HCT116 (cell line): ENCODE measurements at regions not wholly inside any gene's neighbourhood (a gene's known extent, or its start where the extent isn't known, plus 50 kb on each side); places are given as distances from the start of the nearest gene placed in this dataset.

Experiments used
- ATAC-seq: fragments of 200-7000 bp; cut with Tn5 transposase; 2 replicates; pipeline ENCODE4 v1.9.1; 2020; ENCODE audit warnings: mild to moderate bottlenecking, moderate library complexity
- BruUV-seq: library from RNA; stranded (reverse); fragments of 400-500 nt; replicated peaks from 2 replicates; lab custom pipeline; 2021; lab: Mats Ljungman, UMichigan
- CTCF ChIA-PET: fragments of 300-600 bp; sonication (Branson Sonifier 250); formaldehyde crosslinking; loops from one replicate; lab custom pipeline; 2021; ENCODE audit warnings: antibody characterized with exemption; lab: Charles Lee
- POLR2A ChIA-PET: fragments of 300-600, 350-600 bp; sonication (Branson Sonifier 250); formaldehyde crosslinking; loops from one replicate; lab custom pipeline; 2021; ENCODE audit warnings: antibody characterized with exemption; lab: Charles Lee
- RAD21 ChIA-PET, 2 experiments: fragments of 300-600 bp; sonication (Branson Sonifier 250); formaldehyde crosslinking; loops; one replicate each; lab custom pipeline; 2023; ENCODE audit warnings: low total read pairs in 2 of 2; ENCODE audit not compliant: uncharacterized antibody in 2 of 2, unreplicated experiment in 2 of 2, low non-redundant PET in 1 of 2; lab: Charles Lee
- DNase-seq: peaks from one replicate; pipeline ENCODE4 v3.0.0-alpha.2; 2010; ENCODE audit warnings: low read depth, low spot score
- H2AFZ ChIP-seq: fragments of 200-600 bp; shearing (Covaris generic), sonication (generic); 2 replicates; pipeline ENCODE4 v1.6.1; 2017; ENCODE audit warnings: low read depth, mixed run types, mixed read lengths, antibody characterized with exemption, low read length; ENCODE audit not compliant: poor library complexity, severe bottlenecking
- H3K27ac ChIP-seq: 2 replicates; pipeline ENCODE4 v1.5.1; 2012; ENCODE audit warnings: low read depth, low read length
- H3K27me3 ChIP-seq: fragments of 200-600 bp; sonication (generic); 2 replicates; pipeline ENCODE4 v1.6.1; 2016; ENCODE audit warnings: mixed run types, low read length, mixed read lengths; ENCODE audit not compliant: insufficient read depth
- H3K36me3 ChIP-seq, 2 experiments: fragments of 200-500 bp in 1 of 2; fragments of 200-600 bp in 1 of 2; sonication (Bioruptor generic) in 1 of 2; sonication (generic) in 1 of 2; 2 replicates each; pipeline versions ENCODE4 v1.5.1 to v1.6.1; 2014 to 2016; ENCODE audit warnings: low read length in 2 of 2, inconsistent platforms in 1 of 2, mixed read lengths in 1 of 2, mixed run types in 1 of 2; ENCODE audit not compliant: insufficient read depth in 2 of 2, control insufficient read depth in 1 of 2
- H3K4me1 ChIP-seq, 2 experiments: fragments of 200-600 bp in 1 of 2; sonication (generic) in 1 of 2; 2 replicates each; pipeline versions ENCODE4 v1.5.1 to v1.6.1; 2012 to 2017; ENCODE audit warnings: low read length in 2 of 2, inconsistent platforms in 1 of 2, mild to moderate bottlenecking in 1 of 2, mixed read lengths in 1 of 2, mixed run types in 1 of 2, moderate library complexity in 1 of 2; ENCODE audit not compliant: insufficient read depth in 2 of 2, control insufficient read depth in 1 of 2
- H3K4me2 ChIP-seq: fragments of 200-600 bp; sonication (generic); 2 replicates; pipeline ENCODE4 v1.6.1; 2017; ENCODE audit warnings: mixed run types, low read length, mixed read lengths
- H3K4me3 ChIP-seq, 2 experiments: fragments of 200-600 bp in 1 of 2; sonication (generic) in 1 of 2; replicated peaks in 1 of 2; 2 replicates each; pipeline ENCODE4 v1.5.1; 2011 to 2016; ENCODE audit warnings: low read length in 2 of 2, control low read depth in 1 of 2, low read depth in 1 of 2, mild to moderate bottlenecking in 1 of 2, mixed read lengths in 1 of 2, mixed run types in 1 of 2
- H3K79me2 ChIP-seq: fragments of 200-600 bp; sonication (generic); 2 replicates; pipeline ENCODE4 v1.6.1; 2017; ENCODE audit warnings: mild to moderate bottlenecking, mixed run types, low read length, moderate library complexity, mixed read lengths; ENCODE audit not compliant: insufficient read depth
- H3K9ac ChIP-seq: fragments of 200-600 bp; sonication (generic); 2 replicates; pipeline ENCODE4 v1.6.1; 2016; ENCODE audit warnings: low read length, mixed read lengths
- H3K9me2 ChIP-seq: fragments of 200-600 bp; sonication (generic), shearing (Covaris generic); 2 replicates; pipeline ENCODE4 v1.6.1; 2017; ENCODE audit warnings: mixed run types, mild to moderate bottlenecking, moderate library complexity; ENCODE audit not compliant: insufficient read depth
- H3K9me3 ChIP-seq, 2 experiments: fragments of 200-500 bp in 1 of 2; fragments of 200-600 bp in 1 of 2; sonication (Bioruptor generic) in 1 of 2; sonication (generic) in 1 of 2; 2 replicates each; pipeline ENCODE4 v1.6.1; 2014 to 2017; ENCODE audit warnings: low read length in 2 of 2, mixed read lengths in 2 of 2, inconsistent platforms in 1 of 2, low read depth in 1 of 2, mild to moderate bottlenecking in 1 of 2, mixed run types in 1 of 2, moderate library complexity in 1 of 2; ENCODE audit not compliant: control insufficient read depth in 1 of 2, insufficient read depth in 1 of 2
- H4K20me1 ChIP-seq: fragments of 200-600 bp; sonication (generic), shearing (Covaris generic); 2 replicates; pipeline ENCODE4 v1.6.1; 2017; ENCODE audit warnings: mixed run types, mild to moderate bottlenecking, moderate library complexity; ENCODE audit not compliant: insufficient read depth
- CEBPB ChIP-seq: IDR thresholded peaks from 2 replicates; pipeline ENCODE4 v1.6.1; 2012; ENCODE audit warnings: low read depth
- ELF1 ChIP-seq: IDR thresholded peaks from 2 replicates; pipeline ENCODE4 v1.6.1; 2012; ENCODE audit warnings: low read depth, borderline replicate concordance
- FOSL1 ChIP-seq: IDR thresholded peaks from 2 replicates; pipeline ENCODE4 v1.6.1; 2012; ENCODE audit warnings: low read depth
- POLR2A ChIP-seq: IDR thresholded peaks from 2 replicates; pipeline ENCODE4 v1.7.0; 2011; ENCODE audit warnings: borderline replicate concordance; ENCODE audit not compliant: insufficient read depth, insufficient read length; ENCODE audit errors: extremely low read depth
- POLR2AphosphoS5 ChIP-seq: IDR thresholded peaks from 2 replicates; pipeline ENCODE4 v1.6.1; 2011; ENCODE audit warnings: mild to moderate bottlenecking, low read depth, low read length, moderate library complexity
- RAD21 ChIP-seq: IDR thresholded peaks from 2 replicates; pipeline ENCODE4 v1.6.1; 2012; ENCODE audit warnings: low read depth, mild to moderate bottlenecking
- SIN3A ChIP-seq: IDR thresholded peaks from 2 replicates; pipeline ENCODE4 v1.6.1; 2012; ENCODE audit warnings: low read depth
- SRF ChIP-seq: IDR thresholded peaks from 2 replicates; pipeline ENCODE4 v1.6.1; 2012; ENCODE audit warnings: low read depth
- YY1 ChIP-seq: IDR thresholded peaks from 2 replicates; pipeline ENCODE4 v1.6.1; 2011; ENCODE audit warnings: low read length, low read depth, moderate library complexity, mild to moderate bottlenecking; ENCODE audit not compliant: insufficient replicate concordance; ENCODE audit errors: extremely low read depth
- intact Hi-C: fragments of 100-400 bp; cut with micrococcal nuclease; formaldehyde crosslinking; loops from 2 replicates; pipeline ENCODE4 v1.10.0; 2022

DNA sequence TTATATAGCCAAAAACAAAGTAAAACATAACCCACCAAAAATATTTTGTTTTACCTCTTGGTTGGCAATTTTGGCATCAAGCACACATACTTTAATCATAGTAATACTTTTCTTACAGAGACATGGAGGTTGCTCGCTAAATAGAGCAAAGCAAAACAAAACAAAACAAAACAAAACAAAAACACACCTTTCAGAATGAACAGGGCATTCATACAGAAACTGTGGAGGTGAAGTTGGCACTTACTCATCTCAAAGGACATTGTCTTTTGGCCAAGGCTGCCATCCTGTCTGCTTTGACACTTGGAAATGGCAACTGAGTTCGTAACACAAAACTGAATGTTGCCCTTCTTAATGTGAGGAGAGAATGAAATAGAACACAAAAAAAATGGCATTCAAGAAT lies 773.1 kb downstream of the USP25 start:
- Histone ChIP-seq H3K4me1 (no peaks in the 10 kb centered on the region), H3K9me2 (no peaks in the 10 kb centered on the region), H3K79me2 (no peaks in the 10 kb centered on the region), H3K9me3 (peaks cover 9 to 19% of the 10 kb centered on the region in 2 experiments; a peak in 2 of 4 replicates), H3K27ac (no peak overlapping the region), H3K4me3 (no peak overlapping the region), H3K36me3 (no peaks in the 10 kb centered on the region), H3K27me3 (no peaks in the 10 kb centered on the region), H4K20me1 (no peaks in the 10 kb centered on the region; the same call in 1 of the 2 replicates), H3K9ac (no peak overlapping the region), H3K4me2 (no peak overlapping the region), H2AFZ (no peak overlapping the region)
- POLR2A ChIA-PET = no interaction called here
- intact Hi-C loops = no loop called here
- DNase-seq (no peak), ATAC-seq (no peak)
- BruUV-seq = no TSS peak
- RAD21 ChIA-PET = no interaction called here
- no peak for TF ChIP-seq YY1
- no peak for TF ChIP-seq SRF
- no peak for TF ChIP-seq SIN3A
- no peak for TF ChIP-seq RAD21
- no peak for TF ChIP-seq POLR2A
- no peak for TF ChIP-seq POLR2AphosphoS5
- no peak for TF ChIP-seq FOSL1
- CTCF ChIA-PET = no interaction called here

DNA sequence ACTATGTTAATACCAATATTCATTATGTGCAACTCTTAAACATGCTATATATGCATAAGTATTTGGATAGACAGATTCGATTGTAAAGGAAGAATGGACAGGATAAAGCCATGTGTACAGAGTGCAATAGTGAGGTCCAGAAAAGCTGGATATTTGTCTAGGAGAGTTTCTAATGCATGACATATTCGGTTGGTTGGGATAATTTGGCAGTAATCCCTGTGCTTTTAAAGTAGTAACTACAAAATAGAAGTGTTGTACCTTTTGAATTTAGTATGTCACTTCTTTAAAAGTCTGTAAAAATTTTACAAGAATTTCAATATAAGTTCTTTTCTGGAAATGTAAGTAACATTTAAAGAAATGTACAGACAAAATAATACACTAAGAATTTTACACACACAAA lies 774.5 kb downstream of the USP25 start:
- no peaks in the 10 kb centered on the region; the same call in 1 of the 2 replicates for H4K20me1 ChIP-seq
- no peak overlapping the region for H3K4me2 ChIP-seq
- H3K36me3 ChIP-seq = no peaks in the 10 kb centered on the region
- ATAC-seq = no peak
- no peak overlapping the region for H3K9ac ChIP-seq
- peaks cover 7 to 9% of the 10 kb centered on the region in 2 experiments; a peak in 2 of 4 replicates for H3K9me3 ChIP-seq
- no peak overlapping the region for H3K27ac ChIP-seq
- no peak overlapping the region for H2AFZ ChIP-seq
- intact Hi-C loops = no loop called here
- no peaks in the 10 kb centered on the region for H3K79me2 ChIP-seq
- POLR2A ChIA-PET = no interaction called here
- no peaks in the 10 kb centered on the region for H3K4me1 ChIP-seq
- no TSS peak for BruUV-seq
- DNase-seq = no peak
- TF ChIP-seq ELF1 (no peak), CEBPB (no peak)
- RAD21 ChIA-PET = no interaction called here
- CTCF ChIA-PET = no interaction called here
- H3K27me3 ChIP-seq = no peaks in the 10 kb centered on the region
- H3K4me3 ChIP-seq = no peak overlapping the region
- no peaks in the 10 kb centered on the region for H3K9me2 ChIP-seq
